T-helper 2 cell (primary cell): ENCODE measurements at regions not wholly inside any gene's neighbourhood (a gene's known extent, or its start where the extent isn't known, plus 50 kb on each side); places are given as distances from the start of the nearest gene placed in this dataset.
"Not testable (repeated sequence)": the region's sequence is repeated elsewhere in the genome, so short reads cannot be mapped to it uniquely, and the experiment has no call there.

Experiments
- DNase-seq, 5 experiments: peaks; one replicate each; pipeline versions ENCODE4 v3.0.0 to v3.0.0-alpha.2; 2012 to 2022

DNA sequence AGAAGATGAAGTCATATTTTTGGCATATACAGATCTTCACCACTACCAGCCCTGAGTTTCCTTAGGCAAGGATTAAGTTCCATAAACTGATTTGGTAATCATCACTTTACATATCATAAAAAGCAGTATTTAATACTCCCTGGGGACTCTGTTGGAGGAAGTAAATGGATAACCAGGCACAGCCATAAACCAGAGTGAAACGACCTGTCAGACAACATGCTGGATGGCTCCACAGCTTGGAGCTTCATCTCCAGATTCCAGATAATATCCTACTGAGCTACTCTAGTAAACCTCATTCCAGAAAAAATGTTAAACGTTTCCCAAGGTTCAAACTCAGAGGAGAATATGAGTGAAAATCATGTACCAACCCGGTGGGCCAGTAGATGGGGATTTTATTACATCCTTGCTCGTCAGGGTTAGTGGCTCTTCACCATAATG lies 109.2 kb downstream of the BASP1 start:
- no peak for DNase-seq

- no peak for DNase-seq
These were observed 109.7 kb downstream of the BASP1 start for GRCh38 chr5:17327048-17327625.

DNA sequence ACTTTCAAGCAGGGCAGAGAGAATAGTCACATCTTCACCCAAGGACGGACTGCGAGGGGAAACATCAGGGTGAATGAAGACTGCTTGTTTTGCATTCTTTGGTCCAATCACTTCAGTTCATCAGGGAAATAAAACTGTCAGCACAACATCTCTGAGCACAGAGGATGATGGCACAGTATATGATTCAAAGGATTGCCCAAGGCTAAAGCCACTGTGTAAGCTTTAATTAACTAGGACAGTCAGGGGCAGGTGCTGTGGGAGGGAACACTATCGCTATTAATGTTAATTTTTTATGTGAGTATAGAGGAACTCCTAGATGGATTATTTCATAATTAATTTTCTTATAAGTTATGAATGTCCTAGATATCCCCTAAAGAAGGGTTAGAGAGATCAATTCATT lies 112.1 kb downstream of the BASP1 start:
- no peak for DNase-seq

DNA sequence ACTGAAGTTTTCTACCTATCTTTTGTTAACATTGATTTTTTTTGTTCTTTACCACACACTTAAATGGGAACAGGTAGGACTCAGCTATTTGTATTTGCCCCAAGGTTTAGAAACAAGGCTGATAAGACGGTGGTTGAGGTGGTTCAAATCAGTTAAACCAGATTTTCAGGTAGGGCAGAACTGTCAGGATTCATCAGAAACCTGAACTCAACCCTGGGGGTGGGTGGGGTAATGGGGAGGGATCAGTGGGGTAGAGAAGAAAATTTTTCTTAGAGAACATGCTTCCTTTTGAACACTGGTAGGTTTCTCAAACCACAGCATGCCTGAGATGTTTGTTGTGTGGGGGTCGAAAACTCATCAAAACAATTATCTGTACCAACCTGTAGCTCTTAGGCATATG lies 113.0 kb downstream of the BASP1 start:
- no peak for DNase-seq

DNA sequence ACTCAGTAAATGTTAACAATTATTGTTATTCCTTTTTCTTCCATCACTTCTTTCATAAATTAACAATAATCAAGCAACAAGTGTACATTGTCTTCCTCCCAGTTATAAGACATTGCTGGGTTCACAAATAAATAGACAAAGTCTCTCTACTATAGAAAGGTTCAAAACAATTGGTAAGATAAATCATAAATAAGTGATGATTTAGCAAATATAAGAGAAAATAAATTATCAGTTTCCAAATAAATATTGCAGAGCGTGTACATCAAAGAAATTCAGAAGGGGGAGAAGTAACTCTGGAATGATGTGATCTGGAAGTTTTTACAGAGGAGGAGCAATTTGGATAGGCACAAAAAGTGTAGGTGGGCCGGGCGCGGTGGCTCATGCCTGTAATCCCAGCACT lies 114.2 kb downstream of the BASP1 start:
- DNase-seq, result no peak

GRCh38 chr5:17333755-17334154 lies 116.3 kb downstream of the BASP1 start:
- DNase-seq, result no peak

DNA sequence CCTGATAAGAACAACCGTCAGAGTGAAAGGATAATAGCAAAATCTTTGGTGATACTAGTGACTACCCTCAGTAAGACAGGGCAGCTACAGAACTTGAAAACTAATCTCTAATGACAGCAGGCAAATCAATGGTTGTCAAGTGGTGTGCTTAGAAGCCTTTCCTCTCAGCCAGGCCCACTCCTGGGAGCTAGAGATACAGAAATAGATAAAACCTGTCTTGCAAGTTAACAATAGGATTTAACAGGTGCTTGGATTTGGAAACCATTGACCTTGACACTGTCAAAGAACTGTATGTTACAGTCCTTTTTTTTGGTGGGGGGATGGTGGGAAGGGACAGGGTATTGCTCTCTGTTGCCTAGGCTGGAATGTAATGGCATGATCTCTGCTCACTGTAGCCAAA lies 118.6 kb downstream of the BASP1 start:
- DNase-seq, result no peak

GRCh38 chr5:17336723-17337122 lies 119.3 kb downstream of the BASP1 start:
- not testable (repeated sequence) for DNase-seq

DNA sequence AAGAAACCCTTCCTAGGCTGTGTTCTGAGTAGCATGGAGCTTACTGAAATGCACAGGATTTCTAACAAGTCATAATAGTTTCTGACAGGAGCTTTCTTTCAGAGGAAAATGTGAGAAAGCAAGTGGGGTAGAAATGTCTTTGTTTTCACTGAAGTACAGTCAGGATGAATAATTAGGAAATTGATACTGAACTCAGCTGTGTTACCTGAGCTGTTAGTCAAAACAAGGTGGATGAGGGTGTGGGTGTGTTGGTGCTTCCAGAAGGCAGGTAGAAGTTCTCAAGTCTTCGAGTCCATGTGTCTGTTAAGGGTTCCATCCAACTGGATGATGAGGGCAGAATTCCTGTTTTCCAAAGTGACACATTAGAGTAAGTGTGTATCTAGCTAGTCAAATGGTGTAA lies 122.4 kb downstream of the BASP1 start:
- DNase-seq, result no peak

DNA sequence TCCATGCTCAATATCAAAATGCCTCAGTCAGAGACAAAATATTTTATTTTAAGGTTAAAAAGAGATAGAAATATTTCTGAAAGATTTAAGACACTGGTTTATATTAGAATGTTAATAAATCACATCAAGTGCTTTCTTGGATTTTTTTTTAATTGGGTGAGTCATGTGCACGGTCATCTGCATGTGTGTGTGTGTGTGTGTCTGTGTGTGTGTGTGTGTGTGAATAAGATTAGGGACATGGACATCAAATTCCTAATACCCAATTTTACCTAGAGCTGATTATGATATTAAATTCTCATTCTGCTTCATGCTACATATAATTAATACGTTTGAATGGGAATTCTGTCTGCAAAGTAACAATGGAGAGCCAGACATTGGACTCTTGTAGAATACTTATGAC lies 122.9 kb downstream of the BASP1 start:
- DNase-seq, result no peak

GRCh38 chr5:17340819-17341218 lies 123.4 kb downstream of the BASP1 start:
- no peak for DNase-seq

DNA sequence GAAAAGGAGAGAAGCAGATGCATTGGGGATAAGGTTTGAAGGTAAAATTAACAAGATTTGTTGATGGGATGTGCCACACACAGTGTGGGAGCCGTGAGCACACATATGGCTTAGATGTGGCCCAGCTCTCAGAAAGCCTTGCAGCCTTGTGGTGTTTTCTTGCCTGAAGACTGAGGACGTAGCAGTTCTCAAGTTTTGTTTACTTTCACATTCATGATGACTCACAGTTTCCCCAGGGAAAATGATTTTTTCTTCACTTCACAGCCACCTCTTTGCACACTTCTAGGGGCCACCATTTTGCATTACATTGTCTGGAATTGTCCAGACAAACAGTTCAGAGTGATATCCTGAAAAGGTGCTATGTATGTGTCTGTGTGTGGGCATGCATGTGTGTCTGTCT lies 126.2 kb downstream of the BASP1 start:
- DNase-seq, result peak in 1 of 5 experiments; percentile 9

DNA sequence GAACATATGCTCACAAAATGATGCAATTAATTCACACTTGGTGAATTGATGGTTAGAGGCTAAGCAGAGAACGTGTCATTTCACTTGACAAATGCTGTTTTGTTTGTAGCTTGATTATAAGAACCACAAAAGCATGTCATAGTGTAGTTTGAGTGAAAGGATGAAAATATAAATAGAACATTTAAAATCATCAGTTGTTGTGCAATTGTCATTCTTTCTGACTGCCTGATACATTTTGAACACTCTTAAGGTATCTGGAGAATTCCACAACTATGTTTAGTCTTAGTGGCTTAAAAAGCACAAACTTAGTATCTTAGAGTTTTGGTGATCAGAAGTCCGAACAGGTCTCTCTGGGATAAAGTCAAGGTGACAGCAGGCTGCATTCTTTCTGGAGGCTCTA lies 129.4 kb downstream of the BASP1 start:
- DNase-seq, result no peak

GRCh38 chr5:17352223-17352622 lies 134.8 kb downstream of the BASP1 start:
- DNase-seq, result no peak

- DNase-seq, result no peak
These were observed 136.8 kb downstream of the BASP1 start for GRCh38 chr5:17354265-17354664.

- no peak for DNase-seq
These were observed 138.3 kb downstream of the BASP1 start for GRCh38 chr5:17355586-17356346.

- DNase-seq, result no peak
These were observed 139.1 kb downstream of the BASP1 start for GRCh38 chr5:17356551-17356950.

DNA sequence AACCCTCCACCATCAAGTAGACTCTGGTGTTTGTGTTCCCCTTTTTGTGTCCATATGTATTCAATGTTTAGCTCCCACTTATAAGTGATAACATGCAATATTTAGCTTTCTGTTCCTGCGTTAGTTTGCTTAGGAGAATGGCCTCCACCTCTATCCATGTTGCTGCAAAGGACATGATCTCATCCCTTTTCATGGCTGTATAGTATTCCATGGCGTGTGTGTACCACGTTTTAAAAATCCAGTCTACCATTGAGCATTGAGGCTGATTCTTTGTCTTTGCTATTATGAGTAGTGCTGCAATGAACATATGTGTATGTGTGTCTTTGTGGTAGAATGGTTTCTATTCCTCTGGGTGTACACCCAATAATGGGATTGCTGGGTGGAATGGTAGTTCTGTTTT lies 140.1 kb downstream of the BASP1 start:
- DNase-seq, result no peak

GRCh38 chr5:17358031-17358430 lies 140.0 kb upstream of the TAF11L2 start:
- DNase-seq, result no peak

GRCh38 chr5:17359451-17360011 lies 138.5 kb upstream of the TAF11L2 start:
- DNase-seq, result no peak

GRCh38 chr5:17360879-17361278 lies 137.2 kb upstream of the TAF11L2 start:
- no peak for DNase-seq

GRCh38 chr5:17361331-17361730 lies 136.7 kb upstream of the TAF11L2 start:
- no peak for DNase-seq

DNA sequence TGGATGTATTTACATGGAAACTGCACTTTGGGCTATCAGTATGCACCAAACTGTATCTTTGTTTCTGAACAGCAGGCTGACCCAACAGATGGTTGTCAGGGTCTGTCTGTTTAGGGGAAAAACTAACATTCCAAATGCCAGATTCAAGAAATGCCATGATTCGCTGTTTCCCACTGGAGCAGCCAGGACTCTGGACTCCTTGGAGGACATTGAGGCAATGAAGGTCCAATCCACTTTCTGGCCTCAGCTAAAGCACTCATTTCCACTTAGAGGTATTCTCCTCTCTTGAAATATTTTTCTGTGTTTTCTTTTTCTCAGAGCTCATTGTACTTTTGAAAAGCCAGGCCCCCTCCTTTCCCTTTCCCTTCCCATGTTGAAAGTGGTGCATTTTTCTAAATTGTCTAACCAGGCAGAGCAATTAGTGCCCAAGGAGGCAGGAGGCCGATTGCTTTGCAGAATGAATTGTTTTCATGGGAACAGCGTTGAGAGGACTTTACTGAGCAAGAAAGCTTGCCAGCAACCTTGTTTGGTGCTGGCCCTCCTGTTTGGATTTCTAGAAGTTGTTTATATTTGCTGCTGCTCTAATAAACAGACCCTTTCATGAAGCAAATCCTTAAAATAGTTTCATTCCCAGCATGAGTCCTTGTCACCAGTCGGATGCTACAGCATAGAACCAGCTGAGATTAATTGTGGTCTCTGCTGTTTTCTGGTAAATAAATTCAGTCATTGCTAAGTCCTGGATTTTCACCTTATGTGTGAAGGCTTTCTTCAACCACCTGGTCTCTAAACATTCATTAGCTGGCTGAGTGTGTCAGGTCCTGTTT lies 132.8 kb upstream of the TAF11L2 start:
- no peak for DNase-seq

- DNase-seq, result no peak
These were observed 132.3 kb upstream of the TAF11L2 start for GRCh38 chr5:17365811-17366138.
